ENCODE measurements at regions not wholly inside any gene's neighbourhood (a gene's known extent, or its start where the extent isn't known, plus 50 kb on each side); places are given as distances from the start of the nearest gene placed in this dataset.

DNA sequence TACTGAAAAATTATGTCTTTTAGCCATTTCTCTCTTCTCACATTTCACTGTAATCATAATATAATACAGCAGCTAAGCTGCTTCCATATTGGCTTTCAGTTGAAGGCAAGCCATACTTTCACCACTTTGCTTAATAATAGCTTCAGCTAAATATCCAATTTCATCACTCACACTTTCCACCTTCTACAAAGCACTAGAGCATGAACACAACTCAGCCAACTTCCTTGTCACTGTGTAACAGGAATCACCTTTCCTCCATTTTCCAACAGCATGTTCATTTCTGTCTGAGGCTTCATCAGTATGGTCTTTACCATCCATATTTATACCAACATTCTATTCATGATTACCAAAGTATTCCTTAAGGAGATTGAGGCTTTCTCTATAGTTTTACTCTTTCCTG lies 219.8 kb upstream of the CTSO start:
- Histone ChIP-seq H2AFZ (ENCODE audit: insufficient read depth, low read depth, low read length, poor library complexity, severe bottlenecking) (no peak overlapping the region), H3K4me1 (ENCODE audit: control insufficient read depth in 2 of 2, insufficient read depth in 2 of 2, low read length in 2 of 2) (no peaks in the 10 kb centered on the region), H3K36me3 (replicated peaks in 1 of 2; ENCODE audit: control extremely low read depth in 1 of 2, control insufficient read depth in 1 of 2, extremely low read depth in 1 of 2, insufficient read depth in 2 of 2, low read length in 1 of 2) (no peaks in the 10 kb centered on the region), H3K4me3 (ENCODE audit: control extremely low read depth in 1 of 5, extremely low read depth in 1 of 5, insufficient read depth in 1 of 5, low read depth in 2 of 5, low read length in 4 of 5) (no peak overlapping the region), H3K79me2 (ENCODE audit: control insufficient read depth, insufficient read depth, low read length) (no peaks in the 10 kb centered on the region), H3K9me3 (ENCODE audit: control extremely low read depth in 1 of 3, control insufficient read depth in 2 of 3, insufficient read depth in 1 of 3, low read length in 2 of 3) (peaks cover 0 to 3% (median 0%) of the 10 kb centered on the region in 3 donors), H3K4me2 (replicated peaks; ENCODE audit: low read depth, low read length, poor library complexity, severe bottlenecking) (no peak overlapping the region), H3K9ac (ENCODE audit: low read length) (no peak overlapping the region), H3K27ac (ENCODE audit: low read length in 2 of 2) (no peak overlapping the region), H3K27me3 (replicated peaks in 1 of 4; ENCODE audit: control extremely low read depth in 1 of 4, control insufficient read depth in 3 of 4, insufficient read depth in 4 of 4, low read length in 3 of 4) (no peaks in the 10 kb centered on the region), H4K20me1 (ENCODE audit: control insufficient read depth, insufficient read depth, low read length, poor library complexity, severe bottlenecking) (no peaks in the 10 kb centered on the region)
- POLR2A ChIA-PET = no interaction called here
- DNase-seq = no peak
- H3K9me3 Mint-ChIP-seq (ENCODE audit: insufficient read depth) = no peaks in the 10 kb centered on the region
- no peaks in the 10 kb centered on the region for H3K27me3 Mint-ChIP-seq
- TF ChIP-seq, protein P1, sequence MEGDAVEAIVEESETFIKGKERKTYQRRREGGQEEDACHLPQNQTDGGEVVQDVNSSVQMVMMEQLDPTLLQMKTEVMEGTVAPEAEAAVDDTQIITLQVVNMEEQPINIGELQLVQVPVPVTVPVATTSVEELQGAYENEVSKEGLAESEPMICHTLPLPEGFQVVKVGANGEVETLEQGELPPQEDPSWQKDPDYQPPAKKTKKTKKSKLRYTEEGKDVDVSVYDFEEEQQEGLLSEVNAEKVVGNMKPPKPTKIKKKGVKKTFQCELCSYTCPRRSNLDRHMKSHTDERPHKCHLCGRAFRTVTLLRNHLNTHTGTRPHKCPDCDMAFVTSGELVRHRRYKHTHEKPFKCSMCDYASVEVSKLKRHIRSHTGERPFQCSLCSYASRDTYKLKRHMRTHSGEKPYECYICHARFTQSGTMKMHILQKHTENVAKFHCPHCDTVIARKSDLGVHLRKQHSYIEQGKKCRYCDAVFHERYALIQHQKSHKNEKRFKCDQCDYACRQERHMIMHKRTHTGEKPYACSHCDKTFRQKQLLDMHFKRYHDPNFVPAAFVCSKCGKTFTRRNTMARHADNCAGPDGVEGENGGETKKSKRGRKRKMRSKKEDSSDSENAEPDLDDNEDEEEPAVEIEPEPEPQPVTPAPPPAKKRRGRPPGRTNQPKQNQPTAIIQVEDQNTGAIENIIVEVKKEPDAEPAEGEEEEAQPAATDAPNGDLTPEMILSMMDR (IDR thresholded peaks at IDR 0.05) = no peak
- CTCF ChIA-PET = no interaction called here
- no peak for ATAC-seq (ENCODE audit: low read depth)
- no peak overlapping the region for H3K27ac Mint-ChIP-seq
- intact Hi-C loops (cut with micrococcal nuclease) = no loop called here
- H3K4me3 Mint-ChIP-seq = no peak overlapping the region
- H3K4me1 Mint-ChIP-seq = no peaks in the 10 kb centered on the region

DNA sequence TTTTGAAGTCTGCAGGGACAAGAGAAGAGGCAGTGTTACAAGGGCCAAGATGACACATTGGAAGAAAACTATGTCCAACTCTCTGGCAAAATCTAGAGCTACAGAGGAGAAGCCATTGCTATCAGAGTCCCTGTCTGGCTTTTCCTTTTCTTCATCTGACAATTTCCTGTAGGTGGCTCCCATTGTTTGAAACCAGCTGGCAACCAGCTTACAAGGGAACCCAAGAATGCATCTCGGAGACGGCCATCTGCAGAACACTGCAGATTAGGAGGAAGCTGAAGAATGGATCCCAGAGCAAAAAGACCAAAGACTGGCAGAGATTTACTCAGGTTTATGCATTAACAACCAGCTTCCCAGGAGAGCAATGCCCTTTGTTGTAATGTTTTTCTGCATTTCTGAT lies 216.2 kb upstream of the CTSO start:
- TF ChIP-seq, protein P1 (IDR thresholded peaks at IDR 0.05) = no peak
- TF ChIP-seq EZH2 (IDR thresholded peaks at IDR 0.05; ENCODE audit: borderline replicate concordance, insufficient read depth, low read depth, low read length, poor library complexity, severe bottlenecking) = no peak
- intact Hi-C loops (cut with micrococcal nuclease) = no loop called here
- Mint-ChIP-seq H3K9me3 (ENCODE audit: insufficient read depth) (no peaks in the 10 kb centered on the region), H3K4me1 (no peaks in the 10 kb centered on the region), H3K27me3 (no peaks in the 10 kb centered on the region), H3K4me3 (no peak overlapping the region), H3K27ac (no peak overlapping the region)
- no peak overlapping the region for H3K27ac ChIP-seq (ENCODE audit: low read length in 2 of 2)
- H3K79me2 ChIP-seq (ENCODE audit: control insufficient read depth, insufficient read depth, low read length) = no peaks in the 10 kb centered on the region
- no peak overlapping the region for H3K9ac ChIP-seq (ENCODE audit: low read length)
- ChIA-PET CTCF (no interaction called here), POLR2A (no interaction called here)
- H3K9me3 ChIP-seq (ENCODE audit: control extremely low read depth in 1 of 3, control insufficient read depth in 2 of 3, insufficient read depth in 1 of 3, low read length in 2 of 3) = peaks cover 0 to 3% (median 0%) of the 10 kb centered on the region in 3 donors
- H3K4me2 ChIP-seq (replicated peaks; ENCODE audit: low read depth, low read length, poor library complexity, severe bottlenecking) = no peak overlapping the region
- ATAC-seq (ENCODE audit: low read depth) = no peak
- no peaks in the 10 kb centered on the region for H3K27me3 ChIP-seq (replicated peaks in 1 of 4; ENCODE audit: control extremely low read depth in 1 of 4, control insufficient read depth in 3 of 4, insufficient read depth in 4 of 4, low read length in 3 of 4)
- no peak overlapping the region for H2AFZ ChIP-seq (ENCODE audit: insufficient read depth, low read depth, low read length, poor library complexity, severe bottlenecking)
- H3K4me1 ChIP-seq (ENCODE audit: control insufficient read depth in 2 of 2, insufficient read depth in 2 of 2, low read length in 2 of 2) = no peaks in the 10 kb centered on the region
- WGBS (ENCODE audit: insufficient coverage) = no CpG with 5 or more reads among the region's 2 CpGs
- H3K36me3 ChIP-seq (replicated peaks in 1 of 2; ENCODE audit: control extremely low read depth in 1 of 2, control insufficient read depth in 1 of 2, extremely low read depth in 1 of 2, insufficient read depth in 2 of 2, low read length in 1 of 2) = no peaks in the 10 kb centered on the region
- no peaks in the 10 kb centered on the region for H4K20me1 ChIP-seq (ENCODE audit: control insufficient read depth, insufficient read depth, low read length, poor library complexity, severe bottlenecking)
- H3K4me3 ChIP-seq (ENCODE audit: control extremely low read depth in 1 of 5, extremely low read depth in 1 of 5, insufficient read depth in 1 of 5, low read depth in 2 of 5, low read length in 4 of 5) = no peak overlapping the region
- no peak for DNase-seq

Measured in B cell (primary cell).